ENCODE measurements at regions not wholly inside any gene's neighbourhood (a gene's known extent, or its start where the extent isn't known, plus 50 kb on each side); places are given as distances from the start of the nearest gene placed in this dataset.

DNA sequence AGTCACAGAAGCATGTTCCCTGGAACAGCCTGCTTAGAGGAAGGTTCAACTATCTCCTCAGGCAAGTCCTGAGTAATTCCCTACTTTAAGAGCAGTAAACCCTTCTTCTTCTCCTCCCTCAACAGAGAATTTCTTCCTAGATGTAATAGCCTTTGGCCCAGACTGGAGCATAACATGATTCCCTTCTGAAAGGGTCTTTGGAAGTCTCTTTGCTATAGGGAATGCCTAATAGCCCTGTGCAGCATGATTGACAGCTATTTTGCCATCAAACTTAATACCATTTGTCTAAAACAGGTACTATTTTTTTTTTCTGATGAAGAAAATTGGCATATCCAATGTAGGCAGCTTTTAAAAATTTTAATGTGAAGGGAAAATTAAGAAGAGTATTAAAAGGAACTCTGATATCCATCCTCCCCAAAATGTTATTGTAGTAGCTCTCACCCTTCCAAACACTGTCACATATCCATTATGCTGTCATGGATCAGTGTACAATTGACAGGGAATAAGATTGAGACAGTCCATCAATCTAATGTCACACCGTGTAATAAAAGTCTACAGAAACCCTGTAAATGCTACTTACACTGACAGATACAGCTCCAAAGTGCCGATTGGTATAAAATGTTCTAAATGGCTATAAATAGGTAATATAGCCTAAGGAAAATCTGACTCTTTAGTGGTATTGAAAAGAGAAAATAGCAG, 884.6 kb downstream of the TTLL7 start:
- no peak for DNase-seq

DNA sequence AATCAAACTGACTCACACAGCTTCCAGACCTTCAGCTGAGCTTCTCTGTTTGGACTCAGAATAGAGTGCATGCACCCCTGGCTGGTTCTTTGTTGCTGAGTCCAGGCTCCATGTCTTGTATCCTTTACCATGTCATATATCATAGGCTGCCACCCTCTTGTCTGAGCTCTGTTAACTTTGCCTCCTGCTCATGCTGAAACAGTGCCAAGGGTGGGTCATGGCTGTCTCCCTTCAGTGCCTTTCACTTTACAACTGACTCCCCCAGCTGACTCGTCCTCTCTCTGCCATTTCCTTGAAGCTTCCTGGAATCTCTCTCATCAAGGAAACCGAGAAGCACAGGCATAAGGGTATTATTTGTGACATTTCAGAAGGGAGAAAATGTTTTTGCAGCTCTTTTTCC, 885.3 kb downstream of the TTLL7 start:
- DNase-seq, result no peak

DNA sequence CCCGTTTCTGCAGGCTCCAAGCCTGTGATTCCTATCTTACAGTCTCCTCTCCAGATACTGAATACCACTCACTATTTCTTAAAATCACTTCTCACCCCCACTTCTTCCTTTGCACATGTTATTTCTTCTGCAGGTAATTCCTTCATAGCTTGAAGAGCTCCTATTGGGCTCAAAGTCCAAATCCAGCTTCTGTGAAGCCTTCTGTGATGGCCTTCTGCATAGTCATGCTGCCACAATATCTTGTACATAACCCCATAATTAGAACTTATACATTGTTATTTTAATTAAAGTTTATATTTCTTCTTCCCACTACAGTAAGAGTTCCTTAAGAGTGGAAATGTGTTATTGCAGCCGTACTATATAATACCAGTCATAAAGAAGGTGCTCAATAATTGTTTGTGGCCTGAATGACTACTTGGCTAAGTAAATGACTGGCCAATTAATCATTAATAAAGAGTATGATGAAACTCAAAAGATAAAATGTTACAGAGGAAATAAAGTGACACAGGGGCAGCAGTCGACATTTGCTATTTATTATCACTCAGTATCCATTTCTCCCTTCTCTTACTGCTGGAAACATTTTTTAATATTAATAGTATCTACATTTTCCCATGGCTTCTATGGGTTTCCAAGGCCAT, 886.6 kb downstream of the TTLL7 start:
- no peak for DNase-seq

DNA sequence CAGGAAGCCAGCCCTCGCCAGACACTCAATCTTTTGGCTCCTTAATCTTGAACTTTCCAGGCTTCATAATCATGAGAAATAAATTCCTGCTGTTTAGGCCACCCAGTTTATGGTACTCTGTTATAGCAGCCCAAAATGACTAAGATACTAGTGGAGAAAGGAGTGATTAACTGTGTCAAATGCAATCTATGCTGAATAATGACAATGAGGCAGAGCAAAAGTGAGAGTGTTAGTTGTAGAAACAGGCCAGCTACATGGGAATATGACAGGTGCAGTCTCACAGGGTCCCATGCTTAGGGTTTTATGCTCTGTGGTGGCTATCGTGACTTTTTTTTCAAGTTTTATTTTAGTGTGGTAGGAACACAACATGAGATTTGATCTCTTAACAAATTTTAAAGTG, 888.8 kb downstream of the TTLL7 start:
- DNase-seq, result no peak

GRCh38 chr1:83109692-83110091, 889.2 kb downstream of the TTLL7 start:
- DNase-seq, result no peak

DNA sequence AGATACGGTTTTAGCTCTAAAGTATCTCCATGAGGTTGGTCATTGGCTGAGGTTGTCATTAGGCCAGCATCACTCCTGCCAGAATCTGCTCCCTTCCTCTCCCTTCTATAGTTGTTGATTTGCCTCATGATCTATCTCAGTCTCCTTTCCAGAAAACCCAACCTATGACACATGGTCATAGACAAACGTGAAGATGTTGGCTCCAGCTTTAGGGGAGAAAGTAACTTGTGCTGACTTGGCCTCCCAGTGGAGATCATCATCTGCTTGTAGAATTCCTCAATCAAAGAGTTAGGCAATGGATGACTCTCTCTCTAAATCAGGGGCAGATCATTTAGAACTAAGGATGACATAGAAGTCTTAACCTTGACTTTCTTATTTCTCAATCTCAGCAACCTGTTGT, 894.4 kb downstream of the TTLL7 start:
- no peak for DNase-seq

GRCh38 chr1:83103341-83103740, 895.6 kb downstream of the TTLL7 start:
- DNase-seq, result no peak

DNA sequence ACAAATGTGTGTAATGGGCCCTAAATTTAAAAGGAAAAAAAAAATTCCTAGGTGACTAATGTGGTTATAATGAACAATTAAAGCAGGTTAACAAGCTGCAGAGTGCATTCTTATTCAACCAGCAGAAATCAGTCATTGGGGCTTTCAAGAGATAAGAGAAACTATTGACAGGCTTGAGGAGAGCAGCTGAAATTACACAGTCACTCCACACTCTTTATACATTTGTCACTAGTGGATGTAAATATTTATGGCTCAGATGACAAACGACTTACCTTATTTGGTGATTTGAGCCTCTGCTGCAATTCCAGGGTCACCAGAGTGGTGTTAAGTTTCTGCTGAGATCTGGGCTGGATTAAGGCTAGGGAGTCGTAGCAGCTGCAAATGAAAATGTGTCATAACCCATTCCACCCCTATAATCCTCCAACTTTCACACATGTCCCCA, 896.3 kb downstream of the TTLL7 start:
- DNase-seq, result no peak

- no peak for DNase-seq
These were observed 897.5 kb downstream of the TTLL7 start for GRCh38 chr1:83101406-83101805.

DNA sequence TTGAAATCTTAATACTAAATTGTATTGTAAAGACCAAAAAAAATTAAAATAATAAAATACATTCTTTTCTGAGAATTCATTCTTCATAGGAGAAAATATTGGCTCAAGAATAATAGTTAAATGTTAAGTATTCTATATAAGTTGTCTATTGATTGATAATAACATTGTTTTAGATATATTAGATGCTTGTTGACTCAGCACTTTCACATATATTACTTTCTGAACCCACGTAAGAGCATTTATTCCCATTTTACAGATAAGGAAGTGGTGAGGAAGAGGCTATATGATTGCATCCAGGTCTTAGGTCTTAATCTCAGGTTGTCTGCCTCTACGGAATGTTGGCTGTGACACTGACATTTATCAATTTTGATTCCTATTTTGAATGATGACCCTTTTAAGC, 898.8 kb downstream of the TTLL7 start:
- no peak for DNase-seq

GRCh38 chr1:83098791-83099190, 900.1 kb downstream of the TTLL7 start:
- no peak for DNase-seq

DNA sequence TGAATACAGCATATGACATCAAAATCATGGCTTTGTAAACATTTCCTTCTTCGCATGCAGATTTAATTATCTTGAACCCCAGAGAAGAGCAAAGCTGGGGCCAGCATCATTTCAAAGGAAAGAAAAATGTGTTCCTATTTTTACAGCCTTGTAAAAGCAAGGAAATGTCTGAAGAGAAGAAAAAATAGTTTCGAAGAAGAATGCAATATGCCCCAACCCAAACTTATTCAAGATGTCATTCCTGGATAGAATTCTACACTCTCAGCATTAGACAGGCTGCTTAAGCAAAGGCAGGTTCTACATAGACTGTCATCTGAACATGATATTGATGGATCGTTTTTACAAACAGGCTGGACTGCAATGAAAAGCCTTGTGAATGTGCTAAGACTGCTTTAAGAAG, 900.8 kb downstream of the TTLL7 start:
- no peak for DNase-seq

- no peak for DNase-seq
These were observed 901.2 kb downstream of the TTLL7 start for GRCh38 chr1:83097715-83098114.

- no peak for DNase-seq
These were observed 903.4 kb downstream of the TTLL7 start for GRCh38 chr1:83095570-83095969.

DNA sequence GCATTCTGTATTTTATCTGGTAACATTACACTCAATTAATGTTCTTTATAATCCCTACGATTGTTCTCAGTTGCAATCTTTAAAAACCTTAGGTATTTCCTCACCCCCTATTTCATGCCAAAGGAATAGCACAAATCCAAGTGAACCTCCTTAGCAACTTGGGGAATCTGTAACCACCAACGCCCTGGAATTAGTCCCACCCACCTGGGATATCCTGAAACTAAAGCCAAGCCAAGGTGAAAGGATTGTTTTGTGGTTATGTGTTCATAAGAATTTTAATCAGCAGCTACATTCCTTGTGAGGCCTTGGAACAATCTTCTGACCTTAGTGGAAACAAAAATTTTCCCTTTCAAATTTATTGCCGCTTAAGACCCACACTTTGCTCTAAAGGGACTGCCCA, 908.7 kb downstream of the TTLL7 start:
- no peak for DNase-seq

DNA sequence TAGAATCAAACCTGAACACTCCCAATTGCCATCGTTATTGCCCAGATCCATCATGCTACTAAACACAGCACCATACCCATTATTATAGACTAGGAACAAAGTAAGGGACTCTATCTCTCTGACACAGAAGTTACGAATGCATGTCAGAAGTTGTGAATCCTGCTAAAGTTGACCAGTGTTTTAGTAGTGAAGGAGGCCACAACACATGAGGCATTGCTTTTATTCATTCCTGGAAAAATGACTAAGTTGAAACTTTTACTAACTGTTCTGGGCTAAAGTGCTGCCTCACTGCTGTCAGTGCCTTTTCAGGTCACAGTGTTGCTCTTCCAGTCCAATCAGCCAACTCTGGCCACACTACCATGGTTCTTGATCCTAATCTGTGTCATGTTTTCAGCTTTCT, 911.1 kb downstream of the TTLL7 start:
- no peak for DNase-seq

GRCh38 chr1:83086986-83087512, 911.9 kb downstream of the TTLL7 start:
- no peak for DNase-seq

- no peak for DNase-seq
These were observed 912.6 kb downstream of the TTLL7 start for GRCh38 chr1:83086346-83086745.

DNA sequence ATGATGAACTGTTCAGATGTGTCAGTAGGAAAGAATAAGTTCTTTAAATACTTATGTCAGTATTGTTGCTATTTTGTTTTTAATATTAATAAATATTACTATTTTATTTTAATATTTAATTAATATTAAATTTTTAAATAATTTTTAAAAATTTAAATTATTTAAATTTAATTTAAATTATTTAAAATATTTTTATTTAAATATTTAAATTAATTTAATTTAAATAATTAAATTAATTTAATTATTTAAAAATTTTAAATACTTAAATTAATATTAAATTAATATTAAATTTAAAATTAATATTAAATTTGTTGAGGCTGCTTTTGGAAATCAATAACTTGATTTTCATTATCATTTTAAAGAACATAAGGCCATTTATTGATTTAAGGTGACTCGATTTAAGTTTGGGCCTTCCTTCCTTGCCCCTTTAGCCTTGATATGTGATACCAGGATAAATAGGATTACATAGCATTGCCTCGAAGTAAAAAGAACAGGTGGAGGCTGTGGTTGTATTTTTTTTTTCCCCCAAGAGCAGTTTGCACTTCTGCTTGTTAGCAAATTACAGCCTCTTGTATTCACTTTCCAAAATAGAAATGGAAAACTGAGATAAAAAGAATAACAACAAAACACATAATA, 915.2 kb downstream of the TTLL7 start:
- no peak for DNase-seq

DNA sequence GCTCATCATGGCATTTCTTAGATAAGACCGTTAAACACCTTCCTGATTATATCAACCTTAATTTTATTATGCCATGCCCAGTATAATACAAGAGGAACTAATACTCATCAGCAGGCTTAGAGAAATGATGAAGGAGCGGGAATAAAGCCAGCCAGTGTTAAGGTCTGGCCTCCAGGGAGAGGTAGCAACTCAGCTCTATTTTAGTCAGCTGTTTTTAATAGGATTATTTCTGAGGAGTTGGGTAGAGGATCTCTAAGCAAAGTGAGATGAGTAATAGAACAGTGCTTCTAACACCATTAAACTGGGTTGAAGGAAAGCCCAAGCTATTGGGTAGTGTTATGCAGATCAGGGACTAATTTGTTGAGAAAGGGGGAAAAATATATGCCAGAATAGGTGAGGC, 921.5 kb downstream of the TTLL7 start:
- DNase-seq, result no peak

DNA sequence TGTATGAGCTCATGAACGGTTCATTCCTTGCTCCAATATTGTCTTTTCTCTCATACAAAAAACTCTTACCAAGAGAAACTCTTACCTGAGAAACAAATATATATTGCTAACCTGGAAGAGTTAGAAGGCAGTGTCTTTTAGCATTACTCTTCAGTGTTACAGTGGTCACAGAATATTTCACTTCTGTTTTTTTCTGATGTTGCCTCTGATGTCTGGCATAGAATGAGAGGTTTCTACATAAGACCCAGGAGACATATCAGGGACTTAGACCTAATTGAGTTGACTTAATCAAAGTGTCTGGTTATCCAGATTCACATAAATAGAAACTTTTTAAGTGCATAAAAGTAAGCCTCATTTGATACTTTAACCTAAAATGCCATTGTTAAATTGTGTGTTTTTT, 923.8 kb downstream of the TTLL7 start:
- DNase-seq, result no peak

DNA sequence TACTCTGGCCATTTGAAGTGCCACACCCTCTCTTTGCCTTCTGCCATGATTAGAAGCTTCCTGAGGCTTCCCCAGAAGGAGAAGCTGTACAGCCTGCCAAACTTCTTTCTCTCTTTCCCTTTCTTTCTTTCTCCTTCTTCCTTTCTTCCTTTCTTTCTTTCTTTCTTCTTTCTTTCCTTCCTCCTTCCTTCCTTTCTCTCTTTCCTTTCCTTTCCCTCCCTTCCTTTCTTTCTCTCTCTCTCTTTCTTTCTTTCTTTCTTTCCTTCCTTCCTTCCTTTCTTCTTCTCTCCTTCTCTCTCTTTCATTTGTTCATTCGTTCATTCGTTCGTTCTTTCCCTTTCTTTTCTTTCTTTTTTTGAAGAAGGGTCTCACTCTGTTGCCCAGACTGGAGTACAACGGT, 931.0 kb downstream of the TTLL7 start:
- no peak for DNase-seq

- DNase-seq, result no peak
These were observed 932.8 kb downstream of the TTLL7 start for GRCh38 chr1:83065952-83066727.
